Osteoblast (primary cell): ENCODE measurements at regions not wholly inside any gene's neighbourhood (a gene's known extent, or its start where the extent isn't known, plus 50 kb on each side); places are given as distances from the start of the nearest gene placed in this dataset.

Experiments
- DNase-seq: peaks from one replicate; pipeline ENCODE4 v3.0.0; 2011; ENCODE audit warnings: low spot score, mixed read lengths; ENCODE audit not compliant: insufficient read length; ENCODE audit errors: missing footprints
- H2AFZ ChIP-seq: 2 replicates; pipeline ENCODE4 v1.6.0; 2011; ENCODE audit warnings: mild to moderate bottlenecking, low read length
- H3K27ac ChIP-seq: 2 replicates; pipeline ENCODE4 v1.5.1; 2011; ENCODE audit warnings: mild to moderate bottlenecking, low read depth, low read length, moderate library complexity
- H3K27me3 ChIP-seq: 2 replicates; pipeline ENCODE4 v1.6.0; 2012; ENCODE audit warnings: mild to moderate bottlenecking, control low read depth, inconsistent platforms, low read length, moderate library complexity; ENCODE audit not compliant: insufficient read depth
- H3K36me3 ChIP-seq: 2 replicates; pipeline ENCODE4 v1.5.1; 2011; ENCODE audit warnings: mild to moderate bottlenecking, low read length, control low read depth, moderate library complexity; ENCODE audit not compliant: insufficient read depth
- H3K4me1 ChIP-seq: 2 replicates; pipeline ENCODE4 v1.5.1; 2011; ENCODE audit warnings: mild to moderate bottlenecking, low read length, control low read depth, moderate library complexity; ENCODE audit not compliant: insufficient read depth
- H3K4me2 ChIP-seq: 2 replicates; pipeline ENCODE4 v1.6.0; 2011; ENCODE audit warnings: mild to moderate bottlenecking, low read length; ENCODE audit not compliant: insufficient read depth
- H3K4me3 ChIP-seq: fragments of 200-600 bp; sonication (generic); 3 replicates; pipeline ENCODE4 v1.5.1; 2012; ENCODE audit warnings: mild to moderate bottlenecking, low read length, inconsistent platforms; ENCODE audit not compliant: insufficient read depth
- H3K79me2 ChIP-seq: 2 replicates; pipeline ENCODE4 v1.6.0; 2012; ENCODE audit warnings: mild to moderate bottlenecking, low read length, control low read depth, inconsistent platforms; ENCODE audit not compliant: insufficient read depth
- H3K9me3 ChIP-seq: 2 replicates; pipeline ENCODE4 v1.5.1; 2011; ENCODE audit warnings: low read depth, low read length, control low read depth
- H4K20me1 ChIP-seq: 2 replicates; pipeline ENCODE4 v1.6.0; 2012; ENCODE audit warnings: mild to moderate bottlenecking, low read length, control low read depth; ENCODE audit not compliant: insufficient read depth
- TF ChIP-seq, protein P1 (sequence below): IDR thresholded peaks from 2 replicates; pipeline ENCODE4 v1.5.1; 2011; ENCODE audit warnings: mild to moderate bottlenecking, low read depth, low read length, moderate library complexity; ENCODE audit errors: extremely low read depth

DNA sequence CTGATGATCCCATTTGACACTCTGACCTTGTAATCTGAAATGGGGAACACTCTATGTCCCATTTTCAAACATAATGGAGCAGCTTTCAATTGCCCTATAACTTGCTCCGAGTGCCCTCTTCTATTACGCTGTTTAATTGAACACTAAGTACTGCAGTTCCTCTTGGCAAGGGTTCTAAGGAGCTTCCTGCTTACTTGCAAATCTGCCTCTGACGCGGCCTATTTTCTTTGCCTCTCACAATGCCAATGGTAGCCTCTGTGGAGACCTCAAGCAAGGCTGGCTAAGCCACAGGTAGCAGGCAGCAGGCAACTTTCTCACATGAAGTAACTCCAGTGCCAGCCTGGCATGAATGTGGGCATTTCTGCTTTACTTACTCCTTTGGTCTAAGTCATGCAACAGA lies 443.4 kb upstream of the TRPC7 start:
- no peak overlapping the region for H3K4me2 ChIP-seq
- H3K27ac ChIP-seq, result no peak overlapping the region
- H4K20me1 ChIP-seq, result no peaks in the 10 kb centered on the region
- H3K36me3 ChIP-seq, result no peaks in the 10 kb centered on the region
- H3K79me2 ChIP-seq, result no peaks in the 10 kb centered on the region
- H3K4me3 ChIP-seq, result no peak overlapping the region
- no peaks in the 10 kb centered on the region for H3K27me3 ChIP-seq
- no peak for DNase-seq
- no peaks in the 10 kb centered on the region for H3K9me3 ChIP-seq
- TF ChIP-seq, protein P1, sequence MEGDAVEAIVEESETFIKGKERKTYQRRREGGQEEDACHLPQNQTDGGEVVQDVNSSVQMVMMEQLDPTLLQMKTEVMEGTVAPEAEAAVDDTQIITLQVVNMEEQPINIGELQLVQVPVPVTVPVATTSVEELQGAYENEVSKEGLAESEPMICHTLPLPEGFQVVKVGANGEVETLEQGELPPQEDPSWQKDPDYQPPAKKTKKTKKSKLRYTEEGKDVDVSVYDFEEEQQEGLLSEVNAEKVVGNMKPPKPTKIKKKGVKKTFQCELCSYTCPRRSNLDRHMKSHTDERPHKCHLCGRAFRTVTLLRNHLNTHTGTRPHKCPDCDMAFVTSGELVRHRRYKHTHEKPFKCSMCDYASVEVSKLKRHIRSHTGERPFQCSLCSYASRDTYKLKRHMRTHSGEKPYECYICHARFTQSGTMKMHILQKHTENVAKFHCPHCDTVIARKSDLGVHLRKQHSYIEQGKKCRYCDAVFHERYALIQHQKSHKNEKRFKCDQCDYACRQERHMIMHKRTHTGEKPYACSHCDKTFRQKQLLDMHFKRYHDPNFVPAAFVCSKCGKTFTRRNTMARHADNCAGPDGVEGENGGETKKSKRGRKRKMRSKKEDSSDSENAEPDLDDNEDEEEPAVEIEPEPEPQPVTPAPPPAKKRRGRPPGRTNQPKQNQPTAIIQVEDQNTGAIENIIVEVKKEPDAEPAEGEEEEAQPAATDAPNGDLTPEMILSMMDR, result no peak
- peaks cover 21% of the 10 kb centered on the region for H3K4me1 ChIP-seq
- no peak overlapping the region for H2AFZ ChIP-seq

DNA sequence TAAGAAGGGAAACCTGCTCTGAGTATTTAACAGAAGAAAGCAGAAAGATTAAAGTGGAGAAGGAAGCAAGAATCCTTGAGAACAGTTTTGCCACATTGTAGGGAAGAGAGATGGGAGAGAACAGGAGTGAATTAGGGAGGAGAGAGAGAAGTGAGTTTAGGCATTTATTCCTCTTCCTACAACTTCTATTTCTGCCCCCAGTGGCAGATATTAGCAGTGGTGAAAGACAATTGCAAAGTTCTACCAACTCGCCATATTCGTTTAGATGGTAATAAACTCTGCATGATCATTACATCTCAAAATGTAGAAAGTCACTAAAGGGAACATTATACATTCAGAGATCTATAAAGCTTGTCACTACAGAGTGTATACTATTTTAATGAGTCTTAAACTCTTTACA lies 440.1 kb upstream of the TRPC7 start:
- Histone ChIP-seq H3K4me1 (peaks cover 7% of the 10 kb centered on the region), H2AFZ (no peak overlapping the region), H3K4me3 (no peak overlapping the region), H4K20me1 (no peaks in the 10 kb centered on the region), H3K4me2 (no peak overlapping the region), H3K79me2 (no peaks in the 10 kb centered on the region), H3K36me3 (no peaks in the 10 kb centered on the region), H3K9me3 (no peaks in the 10 kb centered on the region), H3K27me3 (no peaks in the 10 kb centered on the region), H3K27ac (no peak overlapping the region)
- TF ChIP-seq, protein P1, result peak; percentile 44
- no peak for DNase-seq

DNA sequence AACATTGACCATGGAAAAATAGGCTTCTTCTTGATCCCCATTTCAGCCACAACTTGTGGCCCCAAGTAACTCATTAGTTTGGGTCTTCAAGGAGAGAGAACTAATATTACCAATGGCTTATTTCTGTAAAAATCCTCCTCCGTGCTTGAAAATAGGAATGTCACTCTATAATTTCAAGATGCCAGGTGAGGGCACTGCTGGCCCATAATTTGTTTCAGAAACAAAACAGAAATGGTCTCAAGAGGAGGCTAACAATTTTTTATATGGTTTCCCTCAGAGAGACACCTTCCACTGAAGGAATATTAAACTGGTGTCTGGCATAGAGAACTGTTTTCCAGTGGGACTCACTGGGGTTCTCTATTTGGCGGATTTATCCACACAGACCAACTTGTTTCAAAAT lies 437.0 kb upstream of the TRPC7 start:
- Histone ChIP-seq H3K27me3 (no peaks in the 10 kb centered on the region), H3K27ac (no peak overlapping the region), H3K79me2 (no peaks in the 10 kb centered on the region), H3K4me2 (no peak overlapping the region), H4K20me1 (no peaks in the 10 kb centered on the region), H3K9me3 (no peaks in the 10 kb centered on the region), H2AFZ (no peak overlapping the region), H3K4me3 (no peak overlapping the region), H3K36me3 (no peaks in the 10 kb centered on the region), H3K4me1 (peaks cover 7% of the 10 kb centered on the region)
- TF ChIP-seq, protein P1, result peak; percentile 52
- DNase-seq, result no peak

DNA sequence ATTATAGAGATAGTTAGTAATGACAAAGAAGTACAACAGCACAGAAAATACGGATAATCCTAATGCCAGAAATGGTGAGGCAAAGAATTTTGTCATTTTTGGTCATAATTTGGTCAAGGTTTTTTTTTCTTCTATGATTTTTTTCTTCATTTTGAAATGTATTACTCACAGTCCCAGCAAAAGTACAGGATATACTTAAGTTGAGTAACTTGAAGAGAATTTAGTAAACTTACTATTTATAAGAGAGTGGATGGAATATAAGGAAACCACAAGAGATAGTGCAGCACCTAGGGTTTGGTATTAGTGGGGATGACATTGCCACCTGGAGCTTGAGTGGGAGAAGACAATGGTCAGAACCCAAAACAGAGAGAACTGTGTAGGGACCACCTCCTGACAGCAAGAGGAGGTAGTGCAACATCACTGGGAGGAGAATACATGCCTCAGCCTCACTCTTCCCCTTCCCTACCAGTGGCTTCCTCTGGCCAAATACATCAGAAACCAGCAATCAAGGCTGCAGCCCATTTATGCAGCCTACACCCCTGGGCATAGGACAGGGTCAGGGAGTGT lies 434.5 kb upstream of the TRPC7 start:
- TF ChIP-seq, protein P1, result no peak
- H3K36me3 ChIP-seq, result no peaks in the 10 kb centered on the region
- H3K9me3 ChIP-seq, result no peaks in the 10 kb centered on the region
- H3K27me3 ChIP-seq, result no peaks in the 10 kb centered on the region
- no peaks in the 10 kb centered on the region for H4K20me1 ChIP-seq
- no peaks in the 10 kb centered on the region for H3K79me2 ChIP-seq
- peak overlapping the region; percentile 35 for H2AFZ ChIP-seq
- DNase-seq, result no peak
- H3K4me3 ChIP-seq, result no peak overlapping the region
- H3K27ac ChIP-seq, result no peak overlapping the region
- no peak overlapping the region for H3K4me2 ChIP-seq
- H3K4me1 ChIP-seq, result peaks cover 7% of the 10 kb centered on the region
